ENCODE measurements at regions not wholly inside any gene's neighbourhood (a gene's known extent, or its start where the extent isn't known, plus 50 kb on each side); places are given as distances from the start of the nearest gene placed in this dataset.

DNA sequence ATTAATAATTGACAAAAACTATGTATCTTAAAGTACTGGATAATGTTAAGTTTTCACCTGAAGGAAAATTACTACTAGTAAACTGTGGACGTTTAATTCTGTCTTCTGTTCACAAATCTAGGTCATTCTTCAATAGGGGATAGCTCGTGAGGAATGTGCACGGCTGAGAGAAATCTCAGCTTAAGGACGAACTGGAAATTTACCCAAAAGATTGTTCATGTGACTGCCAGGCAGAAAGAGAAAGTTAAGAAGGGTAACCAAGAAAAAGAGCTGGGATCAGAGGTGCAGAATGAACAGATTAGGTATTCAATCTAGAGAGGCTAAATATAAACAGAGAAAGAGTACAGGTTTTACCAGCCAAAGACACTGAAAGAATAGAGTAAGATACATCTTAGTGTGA is 245.3 kb downstream of the CASP12 start:
- no peak for DNase-seq

- DNase-seq: no peak
Observed at GRCh38 chr11:104650234-104650633, 248.0 kb downstream of the CASP12 start.

DNA sequence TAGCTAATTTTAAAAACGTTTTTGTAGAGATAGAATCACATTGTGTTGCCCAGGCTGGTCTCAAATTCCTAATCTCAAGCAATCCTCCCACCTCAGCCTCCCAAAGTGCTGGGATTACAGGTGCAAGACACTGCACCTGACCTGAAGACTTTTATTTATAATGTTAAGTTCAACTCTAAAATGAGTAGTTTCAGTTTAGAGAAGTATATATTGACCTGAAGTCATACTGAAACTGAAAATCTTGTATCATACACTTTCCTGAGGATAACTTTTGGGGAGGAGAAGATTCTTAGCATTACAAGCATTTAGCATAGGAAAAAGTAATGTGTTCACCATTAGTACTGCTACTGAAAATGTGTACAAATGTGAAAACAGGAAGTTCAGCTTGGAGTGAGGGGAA is 249.3 kb downstream of the CASP12 start:
- no peak for DNase-seq

- DNase-seq: no peak
Observed at GRCh38 chr11:104645261-104646222, 252.7 kb downstream of the CASP12 start.

DNA sequence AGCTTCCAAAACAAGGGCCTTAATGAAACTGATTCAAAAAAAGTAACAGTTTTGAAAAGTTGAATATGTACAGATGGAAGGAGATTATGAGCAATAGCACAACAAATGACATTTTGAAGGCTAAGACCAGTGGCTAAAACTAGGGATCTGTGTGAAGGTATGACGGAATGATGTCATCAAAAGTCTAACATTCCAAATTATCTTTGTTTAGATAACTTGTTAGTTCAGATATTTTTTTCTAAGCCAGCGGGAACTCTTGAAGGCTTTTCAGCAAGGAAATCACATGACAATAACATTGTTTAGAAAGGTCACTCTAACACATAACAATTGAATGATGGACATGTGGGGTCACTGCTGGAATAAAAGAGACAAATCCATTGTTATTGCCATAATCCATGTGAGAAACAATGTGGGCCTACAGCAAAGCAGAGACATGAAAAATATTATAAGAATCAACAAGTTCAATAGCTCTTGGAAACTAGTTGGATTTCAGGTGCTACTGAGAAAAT is 260.5 kb downstream of the CASP12 start:
- no peak for DNase-seq

- no peak for DNase-seq
Observed at GRCh38 chr11:104633226-104633625, 265.0 kb downstream of the CASP12 start.

GRCh38 chr11:104630352-104630751 is 267.9 kb downstream of the CASP12 start:
- DNase-seq: no peak

GRCh38 chr11:104625246-104625645 is 273.0 kb downstream of the CASP12 start:
- DNase-seq: no peak

GRCh38 chr11:104624021-104624420 is 274.2 kb downstream of the CASP12 start:
- no peak for DNase-seq

DNA sequence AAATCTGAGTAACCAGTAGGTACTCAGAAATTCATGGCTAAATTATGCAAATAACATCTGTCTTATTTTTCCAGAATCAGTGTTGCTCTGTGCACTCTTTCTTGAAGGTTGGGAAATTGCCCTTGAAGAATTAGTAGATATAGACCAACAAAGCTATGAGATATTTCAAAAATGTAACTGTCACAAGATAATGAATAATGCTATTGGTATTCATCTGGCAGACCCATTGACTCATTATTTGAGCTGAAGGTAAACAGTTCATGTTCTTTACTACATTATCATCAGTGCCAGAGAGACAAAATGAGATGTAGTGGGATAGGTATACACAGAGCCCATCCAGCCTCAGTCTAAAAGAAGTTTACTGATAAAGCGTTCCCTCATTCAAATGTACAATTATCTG is 274.7 kb downstream of the CASP12 start:
- DNase-seq: no peak

DNA sequence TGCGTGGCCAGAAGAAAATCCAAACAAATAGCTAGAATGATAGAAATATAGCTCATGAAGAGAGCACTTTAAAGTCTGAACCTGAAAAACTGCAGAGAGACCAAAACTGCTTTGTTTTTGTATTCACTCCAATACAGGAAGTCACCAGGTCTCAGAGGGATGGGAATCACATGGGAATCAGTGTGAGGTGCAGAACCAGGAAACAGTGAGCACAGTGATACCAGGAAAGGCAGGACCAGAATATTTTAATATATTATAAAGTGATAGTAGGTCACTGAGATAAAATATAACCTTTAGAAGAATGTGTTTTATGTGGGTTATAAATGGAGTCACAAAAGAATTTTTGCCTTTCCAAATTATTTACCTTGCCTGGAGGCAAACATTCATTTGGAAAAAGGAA is 277.3 kb downstream of the CASP12 start:
- no peak for DNase-seq

DNA sequence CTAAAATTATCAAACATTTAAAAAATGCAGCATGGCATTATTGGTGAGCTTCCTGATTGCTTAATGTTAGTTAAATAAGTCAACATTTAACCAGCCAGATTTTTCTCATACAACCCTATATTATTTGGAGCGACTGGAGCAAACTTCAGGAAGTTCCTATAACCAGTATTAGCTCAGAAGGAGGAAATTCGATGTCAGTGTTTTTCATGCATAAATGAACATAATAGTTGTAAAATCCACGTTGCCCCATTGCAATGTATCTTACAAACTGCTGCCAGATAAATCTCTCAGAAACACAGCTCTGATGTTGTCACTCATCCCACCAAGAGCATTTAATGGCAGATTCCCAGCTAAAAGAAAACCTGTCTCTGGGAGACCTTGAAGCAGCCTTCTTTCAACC is 278.5 kb downstream of the CASP12 start:
- no peak for DNase-seq

GRCh38 chr11:104618954-104619353 is 279.3 kb downstream of the CASP12 start:
- DNase-seq: no peak

DNA sequence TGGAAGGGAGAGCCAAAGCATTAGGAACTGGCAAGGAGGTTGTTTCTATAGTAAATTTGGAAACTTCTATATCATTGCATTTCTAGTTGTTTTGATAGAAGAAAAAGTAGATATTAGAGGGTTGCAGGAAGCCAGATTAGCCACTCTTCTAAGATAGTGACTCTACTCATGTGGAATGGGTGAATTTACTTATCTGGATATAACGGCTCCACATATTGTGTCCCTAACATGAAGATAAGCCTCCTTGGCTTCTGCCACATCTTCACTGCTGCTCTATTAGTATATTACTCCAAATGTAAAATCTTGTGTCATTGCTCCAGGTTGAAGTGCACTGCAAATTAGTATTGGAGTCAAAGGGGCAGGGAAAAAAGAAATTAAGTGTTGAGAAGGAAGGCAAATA is 283.3 kb downstream of the CASP12 start:
- no peak for DNase-seq

- no peak for DNase-seq
Observed at GRCh38 chr11:104614117-104614680, 284.1 kb downstream of the CASP12 start.

DNA sequence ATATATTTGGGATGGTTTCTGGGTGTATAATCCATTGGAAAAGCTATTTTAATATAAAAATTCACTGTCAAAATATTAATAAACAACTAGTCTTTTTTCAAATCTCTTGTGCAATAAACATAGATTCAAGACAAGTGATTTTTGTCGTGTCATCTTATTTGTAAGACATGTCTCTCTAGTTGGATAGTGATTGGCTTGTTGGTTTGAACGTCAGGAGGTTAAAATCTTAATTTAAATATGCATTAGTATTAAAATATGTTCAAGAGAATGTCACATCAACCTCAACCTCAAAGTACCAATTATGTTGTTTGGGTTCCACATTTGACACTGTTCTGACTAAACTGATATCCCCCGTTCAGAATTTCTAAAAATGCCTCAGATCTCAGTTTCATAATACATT is 287.6 kb downstream of the CASP12 start:
- DNase-seq: no peak

DNA sequence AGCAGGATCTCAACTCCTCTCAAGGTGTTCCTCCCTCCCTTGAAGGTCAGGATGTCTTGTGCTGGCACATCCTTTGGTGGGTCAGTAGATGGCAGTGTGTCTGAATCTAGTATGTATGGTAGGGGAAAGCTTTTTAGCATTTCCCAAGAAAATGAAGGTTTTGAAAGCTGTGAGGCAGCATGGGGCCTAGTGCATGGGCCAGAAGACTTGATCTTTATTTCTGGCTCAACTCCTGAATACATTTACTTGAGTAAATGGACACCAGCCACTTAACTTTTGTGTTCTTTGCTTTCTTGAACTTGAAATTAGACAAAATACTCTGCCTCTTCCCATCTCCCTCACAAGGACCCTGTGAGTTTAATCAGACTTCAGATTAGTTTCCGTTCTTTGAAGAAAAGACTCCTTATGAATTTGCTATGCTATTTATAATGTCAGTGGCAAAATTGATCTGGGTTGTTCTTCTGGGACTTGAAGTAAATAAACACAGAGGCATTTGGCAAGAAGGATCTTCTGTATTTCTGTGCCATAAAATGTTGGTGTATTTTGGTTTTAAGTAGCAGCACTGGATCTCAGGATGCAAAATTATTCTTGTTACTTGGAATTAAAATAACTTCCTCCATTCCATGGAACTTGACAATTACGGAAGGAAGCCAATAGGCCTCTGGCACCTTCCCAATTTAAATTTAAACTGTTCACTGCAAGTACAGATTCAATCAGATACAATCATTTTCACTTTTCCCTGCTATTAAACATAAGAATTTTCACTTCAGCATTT is 288.8 kb downstream of the CASP12 start:
- peak; percentile 4 for DNase-seq

DNA sequence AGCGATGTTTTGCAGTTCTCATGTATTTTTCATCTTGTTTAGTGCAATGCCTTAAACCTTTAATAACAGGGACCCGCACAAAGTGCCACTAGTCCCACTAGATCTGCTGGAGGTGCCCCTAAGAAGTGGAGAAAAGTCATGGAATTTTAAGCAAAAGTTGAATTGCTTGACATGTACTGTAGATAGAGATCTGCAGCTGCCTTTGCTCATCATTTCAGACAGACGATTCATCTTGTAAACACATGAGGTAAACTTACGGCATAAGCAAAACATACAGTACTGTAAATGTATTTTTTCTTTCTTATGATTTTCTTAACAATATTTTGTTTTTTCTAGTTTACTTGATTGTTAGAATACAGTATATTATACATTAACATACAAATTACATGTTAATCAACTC is 295.6 kb downstream of the CASP12 start:
- DNase-seq: no peak

GRCh38 chr11:104594228-104594958 is 303.9 kb downstream of the CASP12 start:
- no peak for DNase-seq

DNA sequence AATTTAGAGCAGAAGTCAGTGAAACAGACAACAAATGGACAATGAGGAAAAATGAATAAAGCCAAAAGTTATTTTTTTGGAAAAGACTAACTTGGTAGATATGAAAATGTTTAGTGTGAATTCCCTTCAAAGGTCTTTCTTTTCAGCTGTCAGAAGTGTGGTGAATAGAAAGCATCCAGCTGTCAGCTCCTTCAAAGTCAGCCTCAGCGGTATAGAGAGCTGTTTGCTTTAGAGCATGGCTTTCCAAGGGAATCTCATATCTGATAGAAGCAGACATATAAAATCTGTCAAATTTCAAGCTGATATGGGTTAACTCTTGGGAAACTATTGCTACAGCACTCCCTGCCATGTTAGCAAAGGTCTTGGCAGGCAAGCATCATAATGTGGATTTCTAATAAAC is 309.3 kb downstream of the CASP12 start:
- no peak for DNase-seq

DNA sequence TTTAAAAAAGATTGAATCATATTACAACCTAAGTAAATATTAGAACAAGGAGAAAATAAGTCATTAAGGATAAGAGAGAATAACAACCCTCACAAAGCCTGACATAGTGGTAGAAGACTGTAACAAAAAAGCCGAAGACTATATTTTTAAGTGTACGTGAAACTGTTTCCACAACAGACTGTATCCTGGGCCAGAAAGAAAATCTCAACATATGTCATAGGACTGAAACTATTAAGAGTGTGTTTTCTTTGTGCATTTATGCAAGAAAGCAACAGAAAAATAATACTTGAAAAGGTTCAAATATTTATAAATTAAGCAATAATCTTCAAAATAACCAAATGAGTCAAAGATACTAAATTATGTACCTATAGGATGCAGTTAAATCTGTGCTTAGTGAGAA is 309.8 kb downstream of the CASP12 start:
- DNase-seq: no peak

GRCh38 chr11:104584823-104585222 is 313.4 kb downstream of the CASP12 start:
- no peak for DNase-seq

DNA sequence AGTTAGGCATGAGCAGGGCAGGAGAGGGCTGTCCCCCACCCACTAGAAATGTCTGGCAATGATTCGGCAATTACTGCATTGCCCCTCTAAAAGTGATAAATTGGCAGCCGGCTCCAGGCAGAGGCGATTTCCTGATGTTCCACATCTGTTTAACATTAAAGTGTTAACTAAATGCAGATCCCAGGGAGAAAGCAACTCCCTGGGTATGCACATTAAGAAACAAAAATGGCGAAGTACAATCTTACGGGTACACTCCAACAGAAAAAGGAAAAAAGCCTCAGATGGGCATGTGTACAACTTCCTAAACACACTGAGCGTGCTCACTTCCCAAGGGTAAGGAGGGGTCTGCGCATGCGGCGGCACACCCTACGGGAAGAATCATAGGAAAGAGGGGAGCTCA is 314.4 kb downstream of the CASP12 start:
- no peak for DNase-seq

Measured in stimulated activated CD4-positive, alpha-beta T cell treated with anti-CD3 and anti-CD28 coated beads, Interleukin-4, amount 100 ng/mL, for 1 hour (primary cell).